HepG2 (cell line): ENCODE measurements at regions not wholly inside any gene's neighbourhood (a gene's known extent, or its start where the extent isn't known, plus 50 kb on each side); places are given as distances from the start of the nearest gene placed in this dataset.

ENCODE experiments used
- ATAC-seq: fragments of 200-7000 bp; cut with Tn5 transposase; 3 replicates; pipeline ENCODE4 v1.9.1; 2020; ENCODE audit warnings: mild to moderate bottlenecking, moderate library complexity
- BruUV-seq: library from RNA; stranded (reverse); fragments of 400-500 nt; replicated peaks from 2 replicates; lab custom pipeline; 2021; lab: Mats Ljungman, UMichigan
- CTCF ChIA-PET: fragments of 300-600 bp; formaldehyde crosslinking; extraction: SDS; loops from one replicate; lab custom pipeline; 2021; ENCODE audit warnings: low total read pairs, inconsistent platforms, low intra/inter-chr PET ratio; lab: Yijun Ruan, JAX
- POLR2A ChIA-PET: fragments of 350-600 bp; sonication (Branson Sonifier 250); formaldehyde crosslinking; loops from one replicate; lab custom pipeline; 2020; ENCODE audit warnings: antibody characterized with exemption, inconsistent platforms; lab: Yijun Ruan, JAX
- DNase-seq: peaks from one replicate; pipeline ENCODE4 v3.0.0-alpha.2; 2015; ENCODE audit warnings: low spot score
- FAIRE-seq: peaks from 3 replicates; lab custom pipeline; 2011; peaks lifted over from hg19 to GRCh38; lab: Jason Lieb, UNC
- H2AFZ ChIP-seq: one replicate; pipeline ENCODE4 v1.6.1; 2011; ENCODE audit warnings: low read length, inconsistent platforms
- H3K27ac ChIP-seq: fragments of 300-600 bp; 3 replicates; pipeline ENCODE4 v1.8.0; 2011; ENCODE audit warnings: mixed run types, mild to moderate bottlenecking, mixed read lengths, low read length, inconsistent platforms; ENCODE audit not compliant: insufficient read depth; ENCODE audit errors: extremely low read length
- H3K27me3 ChIP-seq, 2 experiments: fragments of 200-600 bp in 1 of 2; 2 replicates in 1 of 2; 3 replicates in 1 of 2; pipeline versions ENCODE4 v1.6.0 to v1.8.0; 2011; ENCODE audit warnings: low read length in 2 of 2, mild to moderate bottlenecking in 2 of 2, moderate library complexity in 2 of 2, inconsistent platforms in 1 of 2; ENCODE audit not compliant: insufficient read depth in 2 of 2, control insufficient read depth in 1 of 2
- H3K36me3 ChIP-seq, 2 experiments: fragments of 200-600 bp in 1 of 2; replicated peaks in 1 of 2; 2 replicates in 1 of 2; 3 replicates in 1 of 2; pipeline versions ENCODE4 v1.5.1 to v1.8.0; 2011; ENCODE audit warnings: low read length in 2 of 2, inconsistent platforms in 1 of 2; ENCODE audit not compliant: insufficient read depth in 2 of 2, control insufficient read depth in 1 of 2
- H3K4me1 ChIP-seq: 2 replicates; pipeline ENCODE4 v1.5.1; 2012; ENCODE audit warnings: low read length, inconsistent platforms; ENCODE audit not compliant: insufficient read depth
- H3K4me2 ChIP-seq: 2 replicates; pipeline ENCODE4 v1.6.0; 2011; ENCODE audit warnings: low read depth, low read length, inconsistent platforms
- H3K4me3 ChIP-seq, 3 experiments: fragments of 200-600 bp in 1 of 3; sonication (generic), shearing (Covaris generic) in 1 of 3; replicated peaks in 1 of 3; 2 replicates each; pipeline ENCODE4 v1.5.1; 2011 to 2016; ENCODE audit warnings: low read length in 3 of 3, inconsistent platforms in 2 of 3, low read depth in 2 of 3, mild to moderate bottlenecking in 2 of 3, control low read depth in 1 of 3, mixed read lengths in 1 of 3; ENCODE audit not compliant: insufficient read depth in 1 of 3
- H3K79me2 ChIP-seq: one replicate; pipeline ENCODE4 v1.6.1; 2011; ENCODE audit warnings: low read length, inconsistent platforms; ENCODE audit not compliant: insufficient read depth
- H3K9ac ChIP-seq: 2 replicates; pipeline ENCODE4 v1.6.0; 2011; ENCODE audit warnings: mild to moderate bottlenecking, low read depth, low read length, inconsistent platforms; ENCODE audit not compliant: insufficient read depth
- H3K9me3 ChIP-seq: 2 replicates; pipeline ENCODE4 v1.5.1; 2012; ENCODE audit warnings: mild to moderate bottlenecking, low read length
- H4K20me1 ChIP-seq: 2 replicates; pipeline ENCODE4 v1.6.0; 2011; ENCODE audit warnings: inconsistent platforms, mild to moderate bottlenecking, low read length, moderate library complexity; ENCODE audit not compliant: insufficient read depth
- AGO2 ChIP-seq: fragments of 200-400 bp; formaldehyde crosslinking; optimal IDR thresholded peaks from 2 replicates; pipeline ENCODE3; 2017; ENCODE audit warnings: mild to moderate bottlenecking, low read depth, low read length, moderate library complexity
- ATAD3A ChIP-seq: sonication (generic); formaldehyde crosslinking; IDR thresholded peaks from 2 replicates; pipeline ENCODE4 v1.4.0; 2020; ENCODE audit warnings: missing genetic modification reagents
- CREM ChIP-seq, 2 experiments: sonication (generic) in 1 of 2; formaldehyde crosslinking in 1 of 2; IDR thresholded peaks; 2 replicates each; pipeline versions ENCODE4 v1.4.0 to v1.6.1; 2016 to 2020; ENCODE audit warnings: antibody characterized with exemption in 1 of 2, mild to moderate bottlenecking in 1 of 2, missing genetic modification reagents in 1 of 2
- KAT2B ChIP-seq: fragments of 150-350 bp; IDR thresholded peaks from 2 replicates; pipeline ENCODE4 v1.6.1; 2014; ENCODE audit warnings: low read depth, low read length, borderline replicate concordance
- KLF16 ChIP-seq, 2 experiments: sonication (generic) in 1 of 2; formaldehyde crosslinking in 1 of 2; IDR thresholded peaks; 2 replicates each; pipeline versions ENCODE4 v1.6.1 to v1.8.0; 2016 to 2023; ENCODE audit warnings: missing genetic modification reagents in 2 of 2, missing compliant biosample characterization in 1 of 2
- LCORL ChIP-seq, 2 experiments: fragments of 450-650 bp in 1 of 2; sonication (generic) in 1 of 2; formaldehyde crosslinking in 1 of 2; IDR thresholded peaks; 2 replicates each; pipeline versions ENCODE4 v1.5.0 to v1.6.1; 2017 to 2020; ENCODE audit warnings: antibody characterized with exemption in 1 of 2, missing genetic modification reagents in 1 of 2
- PAF1 ChIP-seq: IDR thresholded peaks from 2 replicates; pipeline ENCODE4 v1.6.1; 2016; ENCODE audit warnings: missing genetic modification reagents, missing compliant biosample characterization
- SIN3B ChIP-seq: fragments of 150-350 bp; IDR thresholded peaks from 2 replicates; pipeline ENCODE4 v1.6.1; 2014; ENCODE audit warnings: low read length
- ZBED4 ChIP-seq: sonication (generic); formaldehyde crosslinking; IDR thresholded peaks from 2 replicates; pipeline ENCODE4 v1.4.0; 2020; ENCODE audit warnings: missing genetic modification reagents, borderline replicate concordance
- ZFP90 ChIP-seq: sonication (generic); formaldehyde crosslinking; IDR thresholded peaks from 2 replicates; pipeline ENCODE4 v1.8.0; 2022; ENCODE audit warnings: missing genetic modification reagents, mild to moderate bottlenecking, inconsistent platforms, borderline replicate concordance
- ZNF44 ChIP-seq: sonication (generic); formaldehyde crosslinking; IDR thresholded peaks from 2 replicates; pipeline ENCODE4 v1.5.1; 2020; ENCODE audit warnings: mild to moderate bottlenecking, missing genetic modification reagents
- ZNF556 ChIP-seq: sonication (generic); formaldehyde crosslinking; IDR thresholded peaks from 2 replicates; pipeline ENCODE4 v1.4.0; 2020; ENCODE audit warnings: mild to moderate bottlenecking, missing genetic modification reagents, borderline replicate concordance
- ZNF570 ChIP-seq: sonication (generic); formaldehyde crosslinking; IDR thresholded peaks from 2 replicates; pipeline ENCODE4 v1.4.0; 2020; ENCODE audit warnings: mild to moderate bottlenecking, missing genetic modification reagents, borderline replicate concordance
- ZNF589 ChIP-seq: sonication (generic); formaldehyde crosslinking; conservative IDR thresholded peaks from 2 replicates; pipeline ENCODE4 v1.8.0; 2022; ENCODE audit warnings: mild to moderate bottlenecking, moderate library complexity, missing genetic modification reagents
- ZNF784 ChIP-seq: sonication (generic); formaldehyde crosslinking; IDR thresholded peaks from 2 replicates; pipeline ENCODE4 v1.5.1; 2020; ENCODE audit warnings: missing genetic modification reagents, mild to moderate bottlenecking, borderline replicate concordance
- ZSCAN21 ChIP-seq: sonication (generic); formaldehyde crosslinking; IDR thresholded peaks from 2 replicates; pipeline ENCODE4 v1.8.0; 2022; ENCODE audit warnings: mild to moderate bottlenecking, missing genetic modification reagents, moderate library complexity, borderline replicate concordance
- ZSCAN25 ChIP-seq: sonication (generic); formaldehyde crosslinking; IDR thresholded peaks from 2 replicates; pipeline ENCODE4 v1.8.0; 2022; ENCODE audit warnings: mild to moderate bottlenecking, missing genetic modification reagents
- ZSCAN29 ChIP-seq: sonication (generic); formaldehyde crosslinking; conservative IDR thresholded peaks from 2 replicates; pipeline ENCODE4 v1.4.0; 2020; ENCODE audit warnings: mild to moderate bottlenecking, missing genetic modification reagents
- WGBS: methylation state at CpG from one replicate; pipeline ENCODE4 v1.1.6; 2017; ENCODE audit warnings: low lambda C conversion rate; 5-methylcytosine and 5-hydroxymethylcytosine counted together
- in situ Hi-C: cut with HindIII; loops from 2 replicates; pipeline ENCODE4 v1.10.0; 2017; ENCODE audit warnings: low pct_unique_long_range_greater_than_20kb; ENCODE audit not compliant: extremely low pct_ligation_motif_present
- intact Hi-C: fragments of 100-400 bp; cut with micrococcal nuclease; formaldehyde crosslinking; loops from one replicate; pipeline ENCODE4 v1.10.0; 2022; ENCODE audit not compliant: unreplicated experiment

GRCh38 chr19:28981994-28982393, 231.0 kb downstream of the UQCRFS1 start (continued):
- TF ChIP-seq KAT2B (no peak), ZNF589 (CRISPR knock-in tag) (no peak), CREM (IDR thresholded peaks at IDR 0.05) (no peak), CREM (CRISPR knock-in tag; IDR thresholded peaks at IDR 0.05) (no peak), AGO2 (no peak), KLF16 (CRISPR knock-in tag; IDR thresholded peaks at IDR 0.05) (no peak), LCORL (IDR thresholded peaks at IDR 0.05) (no peak), LCORL (CRISPR knock-in tag; IDR thresholded peaks at IDR 0.05) (no peak), ZFP90 (no peak)

DNA sequence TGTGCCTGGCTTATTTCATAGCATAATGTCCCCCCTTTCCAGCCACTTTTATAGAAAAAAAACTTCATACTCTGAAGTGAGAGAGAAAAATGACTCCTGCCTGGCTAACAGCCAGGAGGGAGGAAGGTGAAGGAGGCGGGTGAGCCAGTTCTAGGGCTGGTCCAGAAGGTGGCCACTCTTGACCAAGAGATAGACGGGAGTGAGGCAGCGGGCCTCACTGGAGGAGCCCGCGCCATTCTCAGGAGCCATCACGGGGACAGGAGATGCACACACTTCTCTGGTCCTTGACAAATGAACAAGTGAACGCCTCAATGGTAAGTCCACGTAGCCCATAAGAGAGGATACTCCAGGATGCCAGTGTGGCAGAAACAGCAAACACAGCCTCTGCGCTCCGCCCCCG, 231.4 kb downstream of the UQCRFS1 start:
- TF ChIP-seq ATAD3A (no peak), ZNF570 (CRISPR knock-in tag) (no peak), ZBED4 (CRISPR knock-in tag) (no peak), ZNF784 (CRISPR knock-in tag) (no peak), ZSCAN21 (no peak), SIN3B (no peak), ZSCAN25 (CRISPR knock-in tag) (no peak), PAF1 (no peak), ZSCAN29 (CRISPR knock-in tag) (no peak), ZNF44 (CRISPR knock-in tag) (no peak), ZNF556 (CRISPR knock-in tag) (no peak)
- in situ Hi-C loops: no loop called here
- intact Hi-C loops: no loop called here
- no peak overlapping the region for H3K4me3 ChIP-seq
- H3K9ac ChIP-seq: no peak overlapping the region
- no peaks in the 10 kb centered on the region for H3K79me2 ChIP-seq
- no peak for ATAC-seq
- no peak overlapping the region for H3K4me2 ChIP-seq
- ChIA-PET POLR2A (no interaction called here), CTCF (no interaction called here)
- FAIRE-seq: no peak
- WGBS: 45% methylated on average over 11 of the region's 11 CpGs
- no TSS peak for BruUV-seq
- H2AFZ ChIP-seq: no peak overlapping the region
- H3K36me3 ChIP-seq: no peaks in the 10 kb centered on the region
- DNase-seq: no peak
- H3K4me1 ChIP-seq: no peaks in the 10 kb centered on the region
- no peak overlapping the region for H3K27ac ChIP-seq
- H3K9me3 ChIP-seq: no peaks in the 10 kb centered on the region
- no peaks in the 10 kb centered on the region for H4K20me1 ChIP-seq
- H3K27me3 ChIP-seq: no peaks in the 10 kb centered on the region
